ENCODE measurements at regions not wholly inside any gene's neighbourhood (a gene's known extent, or its start where the extent isn't known, plus 50 kb on each side); places are given as distances from the start of the nearest gene placed in this dataset.

DNA sequence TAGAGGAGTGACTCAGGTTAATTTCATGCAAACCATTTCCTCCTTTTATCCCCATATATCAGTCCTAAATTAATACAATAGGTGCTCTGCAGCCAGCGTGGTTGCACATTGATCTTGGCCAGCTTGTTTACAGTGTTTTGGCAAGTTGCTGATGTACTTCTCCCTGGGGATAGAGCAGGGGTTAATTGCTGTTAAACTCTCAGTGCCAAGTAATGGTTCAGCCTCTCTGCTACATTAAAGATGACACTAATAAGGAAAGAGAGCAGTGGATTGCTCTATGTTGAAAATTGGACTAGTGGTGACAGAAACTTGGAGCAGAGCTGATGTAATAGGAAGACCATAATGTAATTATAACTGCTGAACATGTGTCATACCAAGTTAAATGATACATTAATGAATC, 717.5 kb downstream of the RERGL start:
- H3K27me3 ChIP-seq, result no peaks in the 10 kb centered on the region
- no peak for TF ChIP-seq CTCF (IDR thresholded peaks at IDR 0.05)
- no peak for DNase-seq (ENCODE audit: low spot score)
- H3K4me3 ChIP-seq, result no peak overlapping the region
- H3K27ac ChIP-seq, result no peak overlapping the region
- H3K4me1 ChIP-seq, result no peaks in the 10 kb centered on the region
- no peaks in the 10 kb centered on the region for H3K9me3 ChIP-seq
- H3K36me3 ChIP-seq, result no peaks in the 10 kb centered on the region

- Histone ChIP-seq H3K27ac (no peak overlapping the region), H3K9me3 (no peaks in the 10 kb centered on the region), H3K4me1 (no peaks in the 10 kb centered on the region), H3K4me3 (no peak overlapping the region), H3K27me3 (no peaks in the 10 kb centered on the region), H3K36me3 (no peaks in the 10 kb centered on the region)
- DNase-seq (ENCODE audit: low spot score), result no peak
- no peak for TF ChIP-seq CTCF (IDR thresholded peaks at IDR 0.05)
These were observed 718.3 kb downstream of the RERGL start for GRCh38 chr12:17371491-17372215.

GRCh38 chr12:17370621-17371020, 719.4 kb downstream of the RERGL start:
- Histone ChIP-seq H3K27ac (no peak overlapping the region), H3K36me3 (no peaks in the 10 kb centered on the region), H3K4me3 (no peak overlapping the region), H3K4me1 (no peaks in the 10 kb centered on the region), H3K27me3 (no peaks in the 10 kb centered on the region), H3K9me3 (no peaks in the 10 kb centered on the region)
- no peak for DNase-seq (ENCODE audit: low spot score)
- no peak for TF ChIP-seq CTCF (IDR thresholded peaks at IDR 0.05)

DNA sequence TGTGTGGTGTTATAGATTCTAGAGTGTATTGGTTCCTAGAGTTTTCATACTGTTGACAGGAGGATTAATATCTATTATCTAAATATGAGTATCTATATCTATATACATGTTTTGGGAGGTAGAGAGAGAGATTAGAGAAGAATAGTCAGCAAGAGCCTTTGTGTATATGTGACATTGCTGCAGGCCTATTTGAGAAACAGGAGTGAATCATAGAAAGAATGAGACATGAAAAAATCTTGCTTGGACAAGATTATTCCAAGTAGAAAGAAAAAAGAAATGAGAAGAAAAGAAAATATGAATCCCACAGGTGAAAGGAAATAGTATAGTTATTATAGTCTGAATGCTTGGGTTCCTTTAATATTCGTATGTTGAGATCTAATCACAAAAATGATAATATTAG, 720.4 kb downstream of the RERGL start:
- Histone ChIP-seq H3K4me3 (no peak overlapping the region), H3K4me1 (no peaks in the 10 kb centered on the region), H3K27ac (no peak overlapping the region), H3K36me3 (no peaks in the 10 kb centered on the region), H3K27me3 (no peaks in the 10 kb centered on the region), H3K9me3 (no peaks in the 10 kb centered on the region)
- no peak for DNase-seq (ENCODE audit: low spot score)
- no peak for TF ChIP-seq CTCF (IDR thresholded peaks at IDR 0.05)

DNA sequence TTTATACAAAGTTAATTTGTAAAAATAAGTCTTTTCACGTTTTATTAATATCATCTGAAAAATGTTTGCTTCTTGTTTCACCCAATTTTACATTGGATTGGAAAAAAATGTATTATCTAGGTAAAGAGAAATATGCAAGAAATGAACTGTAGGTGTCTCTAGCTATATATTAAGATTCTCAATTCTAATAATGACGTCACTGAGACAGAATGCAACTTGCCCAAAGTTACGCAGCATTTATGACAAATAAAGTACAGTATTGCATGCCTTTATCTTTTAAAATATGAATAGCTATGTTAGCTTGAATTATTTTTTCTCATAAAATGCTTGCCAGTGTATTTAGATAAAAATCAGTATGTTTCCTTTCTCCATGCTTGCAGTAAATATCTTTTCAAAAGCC, 728.8 kb downstream of the RERGL start:
- no peaks in the 10 kb centered on the region for H3K36me3 ChIP-seq
- H3K9me3 ChIP-seq, result no peaks in the 10 kb centered on the region
- DNase-seq (ENCODE audit: low spot score), result no peak
- no peak overlapping the region for H3K27ac ChIP-seq
- no peaks in the 10 kb centered on the region for H3K27me3 ChIP-seq
- TF ChIP-seq CTCF (IDR thresholded peaks at IDR 0.05), result no peak
- H3K4me1 ChIP-seq, result no peaks in the 10 kb centered on the region
- H3K4me3 ChIP-seq, result no peak overlapping the region

DNA sequence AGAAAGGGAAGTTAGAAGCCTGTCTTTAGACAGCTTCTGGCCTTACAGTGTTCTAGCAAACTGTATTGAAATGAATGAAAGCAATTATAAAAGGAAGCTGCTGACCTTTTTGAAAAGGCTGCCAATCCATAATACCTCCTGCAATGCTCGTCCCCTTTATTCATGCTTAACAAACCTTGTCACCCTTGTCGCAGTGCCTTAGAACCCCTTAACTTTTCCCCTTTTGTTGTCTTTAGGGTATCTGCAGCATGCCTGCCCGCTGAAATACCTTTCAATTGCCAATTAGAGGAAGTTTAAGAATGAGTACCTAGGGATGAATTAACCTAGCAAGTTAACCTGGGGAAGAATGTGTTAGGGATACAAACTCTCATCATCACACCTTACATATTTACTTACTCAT, 731.2 kb downstream of the RERGL start:
- H3K27ac ChIP-seq, result no peak overlapping the region
- no peak for TF ChIP-seq CTCF (IDR thresholded peaks at IDR 0.05)
- no peak overlapping the region for H3K4me3 ChIP-seq
- no peaks in the 10 kb centered on the region for H3K9me3 ChIP-seq
- H3K36me3 ChIP-seq, result no peaks in the 10 kb centered on the region
- no peaks in the 10 kb centered on the region for H3K4me1 ChIP-seq
- no peak for DNase-seq (ENCODE audit: low spot score)
- no peaks in the 10 kb centered on the region for H3K27me3 ChIP-seq
